Stomach (tissue), 4 donors: ENCODE measurements at regions not wholly inside any gene's neighbourhood (a gene's known extent, or its start where the extent isn't known, plus 50 kb on each side); places are given as distances from the start of the nearest gene placed in this dataset.

ENCODE experiments used
- EP300 ChIP-seq: sonication (generic); formaldehyde crosslinking; IDR thresholded peaks from one replicate; pipeline ENCODE4 v1.6.1; 2017; ENCODE audit warnings: antibody characterized with exemption
- POLR2A ChIP-seq, 4 donors: fragments of 450-650 bp; IDR thresholded peaks; one replicate each; pipeline ENCODE4 v1.6.1; 2016; ENCODE audit warnings: antibody characterized with exemption in 4 of 4, control low read depth in 2 of 4, mild to moderate bottlenecking in 1 of 4, moderate library complexity in 1 of 4
- POLR2AphosphoS5 ChIP-seq, 3 donors: sonication (generic); formaldehyde crosslinking; IDR thresholded peaks; one replicate each; pipeline ENCODE4 v1.6.1; 2016; ENCODE audit warnings: antibody characterized with exemption in 3 of 3
- TF ChIP-seq, protein P1 (sequence below), 7 experiments: fragments of 450-650 bp in 4 of 7; fragments of 200-600 bp in 3 of 7; sonication (generic) in 3 of 7; IDR thresholded peaks; one replicate each; pipeline ENCODE4 v1.5.1; 2016 to 2019; ENCODE audit warnings: antibody characterized with exemption in 7 of 7, control low read depth in 2 of 7, mild to moderate bottlenecking in 1 of 7

DNA sequence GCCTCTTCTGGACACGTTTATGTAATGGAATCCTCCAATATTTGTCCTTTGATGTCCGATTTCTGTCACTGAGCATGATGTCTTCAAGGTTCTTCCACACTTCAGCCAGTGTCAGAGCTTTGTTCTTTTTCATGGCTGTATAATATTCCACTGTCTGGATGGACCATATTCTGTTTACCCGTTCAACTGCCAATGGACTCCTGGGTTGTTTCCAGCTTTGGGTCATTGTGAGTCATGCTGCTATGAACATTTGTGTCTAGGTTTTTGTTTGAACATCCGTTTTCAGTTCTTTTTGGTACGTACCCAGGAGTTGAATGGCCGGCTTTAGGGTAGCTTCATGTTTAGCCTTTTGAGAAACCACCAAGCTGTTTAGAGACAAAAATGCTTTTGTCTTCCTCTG lies 93.2 kb downstream of the SHOX start:
- TF ChIP-seq, protein P1, sequence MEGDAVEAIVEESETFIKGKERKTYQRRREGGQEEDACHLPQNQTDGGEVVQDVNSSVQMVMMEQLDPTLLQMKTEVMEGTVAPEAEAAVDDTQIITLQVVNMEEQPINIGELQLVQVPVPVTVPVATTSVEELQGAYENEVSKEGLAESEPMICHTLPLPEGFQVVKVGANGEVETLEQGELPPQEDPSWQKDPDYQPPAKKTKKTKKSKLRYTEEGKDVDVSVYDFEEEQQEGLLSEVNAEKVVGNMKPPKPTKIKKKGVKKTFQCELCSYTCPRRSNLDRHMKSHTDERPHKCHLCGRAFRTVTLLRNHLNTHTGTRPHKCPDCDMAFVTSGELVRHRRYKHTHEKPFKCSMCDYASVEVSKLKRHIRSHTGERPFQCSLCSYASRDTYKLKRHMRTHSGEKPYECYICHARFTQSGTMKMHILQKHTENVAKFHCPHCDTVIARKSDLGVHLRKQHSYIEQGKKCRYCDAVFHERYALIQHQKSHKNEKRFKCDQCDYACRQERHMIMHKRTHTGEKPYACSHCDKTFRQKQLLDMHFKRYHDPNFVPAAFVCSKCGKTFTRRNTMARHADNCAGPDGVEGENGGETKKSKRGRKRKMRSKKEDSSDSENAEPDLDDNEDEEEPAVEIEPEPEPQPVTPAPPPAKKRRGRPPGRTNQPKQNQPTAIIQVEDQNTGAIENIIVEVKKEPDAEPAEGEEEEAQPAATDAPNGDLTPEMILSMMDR (IDR thresholded peaks at IDR 0.05) = no peak
- TF ChIP-seq EP300 = no peak
- no peak for TF ChIP-seq POLR2A (IDR thresholded peaks at IDR 0.05)
- TF ChIP-seq POLR2AphosphoS5 (IDR thresholded peaks at IDR 0.05) = no peak
